PC-9 (cell line): ENCODE measurements at regions not wholly inside any gene's neighbourhood (a gene's known extent, or its start where the extent isn't known, plus 50 kb on each side); places are given as distances from the start of the nearest gene placed in this dataset.

ENCODE experiments used
- EZH2 ChIP-seq: fragments of 200-600 bp; sonication (generic); IDR thresholded peaks from 2 replicates; pipeline ENCODE4 v1.8.0; 2017; ENCODE audit warnings: antibody characterized with exemption, low read depth
- TF ChIP-seq, protein P1 (sequence below): fragments of 200-600 bp; sonication (generic); conservative IDR thresholded peaks from 2 replicates; pipeline ENCODE4 v1.6.1; 2017; ENCODE audit warnings: mixed run types, antibody characterized with exemption, mild to moderate bottlenecking, moderate library complexity

DNA sequence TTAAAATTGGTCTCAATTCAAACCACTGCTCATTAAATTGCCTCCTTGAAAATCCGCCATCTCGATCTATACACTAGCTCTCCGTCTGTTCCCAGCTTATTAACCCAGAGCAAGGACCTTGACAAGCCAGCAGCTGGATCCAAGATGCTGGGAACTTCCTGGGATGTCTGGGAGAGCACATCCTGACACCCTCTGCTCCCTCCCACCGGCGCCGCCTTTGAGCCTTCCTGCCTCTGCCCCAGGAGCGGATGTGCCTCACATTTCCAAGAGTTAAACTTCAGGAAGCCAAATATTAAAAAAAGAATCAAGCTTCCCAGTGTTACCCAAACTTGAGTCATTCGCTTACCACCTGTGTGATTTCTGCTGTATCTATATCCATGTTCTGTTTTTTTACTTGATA, 107.9 kb downstream of the HAPSTR1 start:
- TF ChIP-seq, protein P1, sequence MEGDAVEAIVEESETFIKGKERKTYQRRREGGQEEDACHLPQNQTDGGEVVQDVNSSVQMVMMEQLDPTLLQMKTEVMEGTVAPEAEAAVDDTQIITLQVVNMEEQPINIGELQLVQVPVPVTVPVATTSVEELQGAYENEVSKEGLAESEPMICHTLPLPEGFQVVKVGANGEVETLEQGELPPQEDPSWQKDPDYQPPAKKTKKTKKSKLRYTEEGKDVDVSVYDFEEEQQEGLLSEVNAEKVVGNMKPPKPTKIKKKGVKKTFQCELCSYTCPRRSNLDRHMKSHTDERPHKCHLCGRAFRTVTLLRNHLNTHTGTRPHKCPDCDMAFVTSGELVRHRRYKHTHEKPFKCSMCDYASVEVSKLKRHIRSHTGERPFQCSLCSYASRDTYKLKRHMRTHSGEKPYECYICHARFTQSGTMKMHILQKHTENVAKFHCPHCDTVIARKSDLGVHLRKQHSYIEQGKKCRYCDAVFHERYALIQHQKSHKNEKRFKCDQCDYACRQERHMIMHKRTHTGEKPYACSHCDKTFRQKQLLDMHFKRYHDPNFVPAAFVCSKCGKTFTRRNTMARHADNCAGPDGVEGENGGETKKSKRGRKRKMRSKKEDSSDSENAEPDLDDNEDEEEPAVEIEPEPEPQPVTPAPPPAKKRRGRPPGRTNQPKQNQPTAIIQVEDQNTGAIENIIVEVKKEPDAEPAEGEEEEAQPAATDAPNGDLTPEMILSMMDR = no peak
- TF ChIP-seq EZH2 = no peak
